HG02970 (cell line): ENCODE measurements at regions not wholly inside any gene's neighbourhood (a gene's known extent, or its start where the extent isn't known, plus 50 kb on each side); places are given as distances from the start of the nearest gene placed in this dataset.
"Not testable (repeated sequence)": the region's sequence is repeated elsewhere in the genome, so short reads cannot be mapped to it uniquely, and the experiment has no call there.

ENCODE experiments used
- ATAC-seq: cut with Tn5 transposase; IDR thresholded peaks from one replicate; pipeline ENCODE4 v1.9.1; 2021; ENCODE audit warnings: mild to moderate bottlenecking, moderate library complexity, moderate number of reproducible peaks; ENCODE audit not compliant: unreplicated experiment, low FRiP score

DNA sequence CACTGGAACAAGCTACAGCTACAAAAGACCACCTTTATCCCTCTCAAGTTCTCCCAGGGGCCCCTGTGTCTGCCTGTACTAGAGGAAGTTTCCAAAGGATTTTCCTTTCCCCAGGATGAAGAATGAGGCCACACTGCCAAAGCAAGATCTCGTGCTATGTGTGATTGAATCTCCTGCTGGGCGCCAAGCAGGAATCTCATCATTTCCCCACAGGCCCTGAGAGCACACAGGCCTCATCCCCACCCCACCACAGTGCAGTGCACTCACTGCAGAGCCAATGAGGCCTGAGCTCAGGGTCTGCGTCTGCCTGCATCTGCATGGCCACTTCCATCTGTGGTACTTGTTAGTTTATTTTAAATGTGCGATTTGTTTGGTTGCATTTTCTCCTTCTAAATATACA lies 387.4 kb upstream of the ASIC2 start:
- ATAC-seq: no peak

DNA sequence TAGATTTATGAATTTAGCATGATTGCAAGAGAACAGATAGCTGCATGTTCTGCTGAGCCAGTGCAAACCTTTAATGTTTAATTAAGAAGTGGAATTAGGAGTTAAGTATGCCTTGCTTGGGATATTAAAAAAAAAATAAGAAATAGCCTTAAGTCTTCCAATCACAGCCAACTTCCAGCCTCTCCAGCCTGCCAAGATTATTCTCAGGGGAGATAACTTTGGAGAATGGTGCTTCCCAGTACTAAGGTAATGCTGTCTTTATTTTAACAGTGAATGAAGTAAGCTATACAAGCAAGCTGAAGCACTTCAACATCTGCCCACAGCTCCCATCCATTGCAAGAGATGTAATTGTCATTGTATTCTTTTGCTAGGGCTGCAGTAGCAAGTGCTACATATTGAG lies 389.5 kb upstream of the ASIC2 start:
- ATAC-seq: no peak

DNA sequence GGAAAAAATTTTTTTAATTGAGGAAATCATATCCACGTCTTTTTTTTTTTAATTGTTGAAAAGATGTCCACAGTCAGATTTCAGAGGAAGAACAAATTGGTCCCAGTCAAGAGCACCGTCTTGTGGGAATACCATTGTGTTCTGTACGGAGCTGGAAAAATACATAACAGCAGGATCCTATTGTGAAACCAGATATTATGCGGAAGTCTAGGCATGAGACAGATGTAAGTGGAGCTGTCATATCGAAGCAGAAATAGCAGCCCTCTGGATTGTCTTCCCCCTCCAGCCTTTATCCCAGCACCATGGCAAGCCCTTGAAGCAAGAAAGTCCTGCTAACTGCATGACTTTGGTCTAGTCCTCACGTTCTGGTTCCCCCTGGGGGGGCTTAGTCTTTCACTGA lies 391.6 kb upstream of the ASIC2 start:
- ATAC-seq: no peak

DNA sequence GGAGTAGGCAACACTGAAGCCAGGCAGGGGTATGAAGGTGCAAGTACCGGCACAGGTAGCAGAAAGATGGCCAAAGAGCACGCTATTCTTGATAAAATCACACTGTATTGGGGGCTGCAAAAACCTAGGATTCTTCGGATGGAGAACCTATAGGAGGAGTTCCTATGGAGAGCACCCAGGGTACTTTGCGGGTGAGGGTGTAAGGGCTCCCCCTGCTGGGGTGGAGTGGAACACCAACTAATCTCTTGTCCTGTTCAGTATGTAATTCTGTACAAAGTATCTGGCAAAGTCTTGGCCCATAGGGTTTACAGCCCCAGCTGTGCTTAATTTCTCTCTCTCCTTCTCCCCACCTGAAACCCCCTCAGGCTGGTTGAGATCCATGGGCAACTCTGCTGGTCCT lies 393.1 kb upstream of the ASIC2 start:
- ATAC-seq: no peak

DNA sequence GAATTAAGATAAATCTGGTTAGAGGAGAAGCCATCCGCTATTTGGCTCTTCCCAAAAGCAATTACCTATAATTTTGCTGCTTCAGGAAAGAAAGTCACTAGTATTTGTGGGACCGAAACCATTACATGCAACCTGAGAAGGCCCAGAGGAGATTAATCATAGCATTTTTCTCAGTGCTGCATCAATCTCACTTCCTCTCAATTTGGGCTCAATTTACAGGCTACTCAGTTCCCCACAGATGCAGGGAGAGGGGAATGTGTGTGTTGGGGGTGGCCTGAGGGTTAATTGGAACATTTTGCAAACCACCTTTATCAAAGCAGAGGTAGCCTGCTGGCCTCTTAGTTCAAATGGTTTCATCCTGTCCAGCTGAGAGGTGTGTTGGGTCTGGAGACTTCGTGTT lies 394.7 kb upstream of the ASIC2 start:
- no peak for ATAC-seq

DNA sequence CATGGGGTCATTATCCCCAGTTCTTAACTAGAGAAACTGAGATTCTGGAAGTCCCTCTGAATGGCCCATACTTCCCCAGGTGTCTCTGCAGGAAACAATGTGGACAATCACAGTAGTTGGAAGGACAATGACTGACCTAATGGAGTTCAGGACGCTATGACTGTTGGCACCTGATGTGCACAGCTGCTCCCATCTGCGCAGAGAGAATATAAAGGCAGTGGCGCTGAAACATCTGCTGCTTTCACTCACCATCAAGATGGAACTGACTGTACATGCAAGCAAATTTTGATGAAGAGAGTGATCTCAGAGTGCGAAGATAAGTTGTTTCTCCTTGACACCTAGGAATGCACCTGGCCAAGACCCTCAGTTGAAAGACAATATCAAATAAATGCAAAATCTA lies 395.7 kb upstream of the ASIC2 start:
- no peak for ATAC-seq

DNA sequence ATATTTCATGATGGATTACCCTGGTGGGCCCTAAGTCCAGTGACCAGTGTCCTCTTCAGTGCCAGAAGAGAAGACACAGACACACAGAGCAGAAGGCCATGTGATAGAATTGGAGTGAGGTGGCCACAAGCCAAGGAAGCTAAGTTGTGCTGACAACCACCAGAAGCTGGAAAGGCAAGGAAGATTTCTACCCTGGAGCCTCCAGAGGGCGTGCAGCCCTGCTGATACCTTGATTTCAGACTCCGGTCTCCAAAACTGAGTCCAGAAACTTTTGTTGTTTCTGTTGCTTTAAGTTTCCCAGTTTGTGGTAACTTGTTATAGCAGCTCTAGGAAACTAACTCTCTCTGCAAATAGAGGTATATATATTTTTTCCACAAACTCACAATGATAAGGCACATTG lies 396.6 kb upstream of the ASIC2 start:
- no peak for ATAC-seq

DNA sequence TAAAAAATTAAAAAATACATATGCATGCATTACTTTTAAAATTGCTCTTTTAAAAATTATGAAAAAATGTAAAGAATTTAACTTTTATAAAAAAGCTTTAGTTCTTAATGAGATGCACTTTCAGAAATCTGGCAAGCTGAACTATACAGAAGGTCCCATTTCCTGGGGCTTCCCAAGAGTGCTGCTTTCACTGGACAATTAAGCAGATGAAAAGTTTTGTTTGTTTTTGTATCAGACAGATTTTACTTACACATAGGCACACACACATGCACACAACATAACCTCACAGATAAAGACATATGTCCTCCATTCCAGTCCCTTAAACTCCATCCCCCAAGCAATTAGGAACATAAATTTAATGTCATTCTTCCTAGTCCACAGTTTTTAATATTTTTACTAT lies 402.3 kb upstream of the ASIC2 start:
- no peak for ATAC-seq

DNA sequence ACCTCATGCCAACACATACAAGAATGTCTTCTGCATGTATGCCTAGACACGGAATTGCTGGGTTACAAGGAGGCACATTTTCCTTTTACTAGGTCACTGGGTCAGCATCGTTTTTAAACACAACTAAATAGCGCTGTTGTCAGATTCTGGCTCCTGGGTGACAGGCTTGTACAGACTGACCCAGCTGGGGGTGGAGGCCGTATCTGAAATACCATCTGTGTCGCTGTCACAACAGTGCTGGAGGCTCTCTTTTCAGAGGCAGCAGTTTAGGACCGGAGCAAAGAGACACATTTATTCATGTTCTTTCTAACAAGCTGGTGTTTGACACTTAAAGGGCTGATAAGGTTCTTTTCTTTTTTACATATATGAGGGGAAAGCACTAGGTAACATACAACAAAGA lies 403.0 kb upstream of the ASIC2 start:
- ATAC-seq: no peak

DNA sequence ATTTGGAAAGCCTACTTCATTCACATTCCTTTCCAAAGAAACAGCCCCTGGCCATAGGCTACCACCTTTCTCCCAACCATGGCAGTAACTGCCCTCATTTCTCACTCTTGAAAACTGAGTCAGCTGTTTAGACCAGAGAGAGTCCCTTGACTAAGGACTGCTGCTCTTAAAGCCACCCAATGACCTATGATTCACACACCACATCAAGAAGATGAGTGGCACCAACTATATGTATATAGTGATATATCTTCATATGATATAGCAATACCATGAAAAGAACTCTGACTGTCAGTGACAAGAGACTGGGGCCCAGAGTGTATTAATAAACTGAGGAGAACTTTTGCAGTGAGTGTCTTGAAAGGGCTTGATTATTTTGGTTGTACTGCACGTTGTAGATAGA lies 404.5 kb upstream of the ASIC2 start:
- no peak for ATAC-seq

DNA sequence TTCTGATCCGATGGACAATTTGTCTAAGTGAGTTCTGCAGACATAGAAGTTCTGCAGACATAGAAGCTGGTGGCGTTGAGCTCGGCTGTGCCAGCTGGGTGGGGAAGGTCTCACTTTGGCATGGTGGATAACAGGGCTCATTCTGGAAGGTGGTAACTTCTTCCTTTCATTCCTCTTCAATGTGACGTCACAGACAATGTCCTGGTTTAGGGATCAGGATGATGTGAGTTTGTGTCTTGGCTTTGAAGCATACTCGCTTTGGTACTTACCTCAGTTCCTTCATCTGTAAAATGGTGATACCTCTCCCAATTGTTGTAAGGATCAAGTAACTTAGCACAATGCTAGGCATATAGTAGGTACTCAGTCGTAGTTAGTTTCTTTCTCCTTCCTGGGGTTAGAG lies 408.8 kb upstream of the ASIC2 start:
- ATAC-seq: no peak

DNA sequence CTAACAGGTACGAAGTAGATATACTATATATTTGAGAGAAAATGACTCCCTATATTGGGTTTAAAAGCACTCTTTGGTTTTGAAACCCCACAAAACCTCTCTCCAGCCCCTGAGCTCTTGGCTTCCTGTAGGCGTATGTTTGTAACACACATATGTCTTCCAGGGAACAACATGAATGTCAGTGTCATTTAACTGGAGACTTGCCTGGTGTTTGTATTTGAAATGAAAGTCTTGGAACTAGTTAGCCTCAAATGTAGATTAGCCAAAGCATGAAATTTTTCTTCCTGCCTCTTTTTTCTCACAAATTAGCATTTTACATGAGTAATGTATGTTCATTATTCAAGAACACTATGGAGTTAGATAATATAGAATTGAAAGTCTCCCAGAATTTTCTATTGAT lies 411.8 kb upstream of the ASIC2 start:
- ATAC-seq: no peak

DNA sequence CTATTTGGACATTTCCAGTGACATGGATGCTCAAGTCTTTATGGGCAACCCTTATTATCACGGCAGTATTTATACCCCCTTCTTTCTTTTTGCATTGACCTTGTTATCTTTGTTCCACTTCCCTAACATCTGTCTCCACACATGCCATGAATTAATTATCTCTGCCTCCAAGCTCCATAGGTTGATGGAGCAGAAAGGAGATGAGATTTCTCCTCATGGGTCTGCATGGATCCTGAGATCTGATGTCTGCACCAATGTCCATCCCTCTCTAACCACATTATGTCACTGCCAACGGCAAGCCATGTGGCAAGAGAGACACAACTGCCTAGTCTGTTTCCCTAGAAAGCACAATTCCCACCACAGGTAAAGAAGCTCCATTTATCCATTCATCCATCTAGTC lies 416.8 kb upstream of the ASIC2 start:
- ATAC-seq: no peak

DNA sequence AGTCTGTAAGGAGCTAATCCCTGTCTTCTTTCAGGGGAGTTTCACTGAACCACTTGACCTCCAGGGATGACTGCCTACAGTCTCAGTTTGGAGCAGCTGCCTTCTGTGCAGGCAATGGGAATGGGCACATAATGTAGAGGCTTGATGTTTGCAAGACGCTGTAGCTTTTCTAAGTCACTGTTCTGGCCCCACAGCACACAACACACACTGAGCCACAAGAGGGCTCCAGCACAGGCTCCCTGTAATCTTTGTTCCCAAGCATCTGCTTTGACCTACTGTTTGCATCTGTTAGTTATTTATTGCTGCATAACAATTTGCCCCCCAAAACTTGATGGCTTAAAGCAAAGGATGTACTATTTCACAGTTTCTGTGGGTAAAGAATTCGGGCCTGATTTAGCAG lies 419.0 kb upstream of the ASIC2 start:
- no peak for ATAC-seq

DNA sequence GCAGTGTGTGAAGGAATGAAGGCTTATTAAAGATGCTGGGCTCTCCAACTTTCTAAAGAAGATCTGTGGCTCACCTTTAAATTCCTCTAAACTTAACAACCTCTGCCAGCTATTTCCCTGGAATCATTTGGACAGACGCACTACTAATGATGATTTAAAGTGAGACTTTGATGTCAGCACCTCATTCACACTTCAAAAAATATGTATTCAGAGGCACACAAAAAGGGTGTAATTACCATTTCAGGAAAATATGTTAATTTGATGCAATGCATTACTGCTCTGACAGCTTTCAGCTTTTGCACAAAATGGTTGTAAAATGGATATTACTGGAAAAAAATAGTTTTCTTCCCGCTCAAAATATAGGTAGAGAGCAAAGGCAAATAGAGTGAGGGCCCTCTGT lies 423.9 kb upstream of the ASIC2 start:
- no peak for ATAC-seq

DNA sequence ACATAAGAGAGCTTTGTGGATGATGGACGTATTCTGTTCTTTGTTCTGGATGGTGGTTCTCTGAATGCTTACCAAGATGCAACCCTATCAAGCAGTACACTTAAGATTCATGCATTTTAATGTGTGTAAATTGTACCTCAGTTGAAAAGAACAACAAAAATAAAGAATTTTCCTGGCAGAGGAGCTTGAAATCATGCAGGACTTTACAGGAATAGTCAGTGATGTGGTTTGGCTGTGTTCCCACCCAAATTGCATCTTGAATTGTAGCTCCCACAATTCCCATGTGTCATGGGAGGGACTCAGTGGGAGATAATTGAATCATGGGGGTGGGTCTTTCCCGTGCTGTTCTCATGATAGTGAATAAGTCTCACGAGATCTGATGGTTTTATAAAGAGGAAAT lies 430.6 kb upstream of the ASIC2 start:
- ATAC-seq: not testable (repeated sequence)

DNA sequence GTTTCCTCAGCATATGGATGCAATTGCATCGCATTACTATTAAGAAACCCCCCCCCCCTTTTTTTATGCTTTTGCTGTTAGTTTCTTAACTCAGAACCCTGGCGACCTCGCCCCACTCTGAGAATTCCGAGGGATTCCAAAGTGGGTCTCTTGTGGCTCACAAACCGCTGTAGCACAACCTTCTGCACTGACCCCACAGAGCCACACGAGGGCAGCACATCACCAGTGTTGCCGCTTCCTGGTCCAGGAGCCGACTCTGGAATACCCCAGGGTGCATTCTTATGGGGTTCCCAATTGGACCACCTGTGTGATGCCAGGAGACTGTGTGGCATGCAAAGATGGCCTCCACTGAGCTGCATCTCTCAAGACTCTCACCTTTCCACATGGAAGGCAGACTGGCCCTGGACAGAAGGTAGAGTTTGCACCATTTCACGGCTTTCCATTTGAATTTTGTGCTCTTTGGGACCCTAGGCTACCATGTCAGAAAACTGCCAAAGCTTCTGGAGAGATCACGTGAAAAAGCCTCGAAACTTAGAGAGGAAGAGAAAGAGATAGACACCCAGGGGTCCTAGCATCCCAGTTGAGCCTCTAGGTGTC lies 432.7 kb upstream of the ASIC2 start:
- ATAC-seq: no peak

DNA sequence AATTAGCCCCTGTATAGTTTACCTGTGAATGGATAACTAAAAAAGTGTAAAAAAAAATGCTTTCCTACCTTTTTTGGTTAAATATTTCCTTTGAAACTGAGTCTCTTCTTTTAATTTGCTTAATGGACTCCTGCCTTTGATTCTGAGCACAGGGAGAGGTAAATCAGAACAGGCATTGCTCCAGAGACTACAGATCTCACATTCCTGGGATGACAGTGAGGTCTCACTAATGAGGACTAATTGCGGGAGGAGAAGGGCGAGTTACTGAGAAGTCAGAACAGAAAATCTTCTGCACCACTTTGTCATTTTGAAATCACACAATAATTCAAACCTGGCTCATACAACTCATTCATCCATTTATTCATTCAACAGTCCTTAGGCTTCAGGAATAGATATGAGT lies 437.0 kb upstream of the ASIC2 start:
- ATAC-seq: no peak

DNA sequence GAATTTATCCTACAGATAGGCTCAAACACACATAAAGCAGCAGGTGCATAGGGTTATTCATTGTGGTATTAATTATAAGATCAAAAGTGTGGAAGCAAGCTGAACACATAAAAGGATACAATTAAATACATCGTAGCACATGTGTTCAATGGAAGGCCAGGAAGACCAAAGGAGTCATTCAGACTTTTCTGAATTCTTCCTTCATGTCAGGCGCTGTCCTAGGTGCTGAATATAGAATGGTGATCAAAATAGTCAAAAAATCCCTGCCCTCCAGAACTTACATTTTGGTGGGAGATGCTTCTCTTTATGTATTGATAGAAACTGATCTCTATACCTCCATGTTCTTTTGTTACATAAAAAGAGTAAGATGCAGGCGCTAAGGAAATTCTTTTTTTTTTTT lies 439.0 kb upstream of the ASIC2 start:
- ATAC-seq: no peak

DNA sequence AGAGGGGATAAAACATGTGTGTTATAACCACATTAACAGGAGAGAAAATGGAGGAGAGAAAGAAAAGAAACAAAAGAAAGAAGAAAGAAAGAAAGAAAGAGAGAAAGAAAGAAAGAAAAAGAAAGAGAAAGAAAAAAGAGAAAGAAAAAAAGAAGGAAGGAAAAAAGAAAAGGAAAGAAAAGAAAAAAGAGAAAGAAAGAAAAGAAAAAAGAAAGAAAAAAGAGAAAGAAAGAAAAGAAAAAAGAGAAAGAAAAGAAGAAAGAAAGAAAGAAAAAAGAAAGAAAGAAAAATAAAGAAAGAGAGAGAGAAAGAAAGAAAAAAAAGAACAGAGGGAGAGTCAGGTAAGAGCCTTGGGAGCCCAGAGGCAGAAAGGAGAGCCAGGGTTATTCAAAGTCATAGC lies 446.6 kb upstream of the ASIC2 start:
- ATAC-seq: no peak

DNA sequence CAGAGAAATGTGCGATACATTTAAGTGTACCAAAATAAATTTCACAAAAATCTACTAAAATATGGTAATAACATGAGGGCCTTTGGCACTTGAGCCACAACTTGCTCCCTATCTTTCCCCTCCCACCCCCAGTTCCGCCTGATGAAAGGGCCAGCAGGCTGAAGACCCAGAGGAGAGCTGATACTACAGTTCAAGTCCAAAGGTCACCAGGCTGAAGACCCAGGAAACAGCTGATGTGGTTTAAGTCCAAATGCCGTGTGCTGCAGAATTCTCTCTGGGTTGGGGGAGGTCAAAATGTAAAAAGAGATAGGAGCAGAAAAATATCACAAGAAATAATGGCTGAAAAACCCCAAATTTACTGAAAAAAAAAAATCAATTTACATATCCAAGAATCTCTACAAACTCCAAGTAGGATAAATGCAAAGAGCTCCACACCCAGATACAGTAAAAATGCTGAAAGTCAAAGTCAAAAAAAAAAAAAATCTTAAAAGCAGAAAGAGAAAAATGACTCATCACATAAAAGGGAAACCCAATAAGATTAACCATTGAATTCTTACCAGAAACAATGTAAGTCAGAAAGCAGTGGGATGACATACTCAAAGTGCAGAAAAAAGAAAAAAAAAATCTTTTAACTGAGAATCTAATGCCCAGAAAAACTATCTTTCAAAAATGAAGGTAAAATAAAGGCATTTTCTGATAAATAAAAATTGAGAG lies 452.1 kb upstream of the ASIC2 start:
- no peak for ATAC-seq

DNA sequence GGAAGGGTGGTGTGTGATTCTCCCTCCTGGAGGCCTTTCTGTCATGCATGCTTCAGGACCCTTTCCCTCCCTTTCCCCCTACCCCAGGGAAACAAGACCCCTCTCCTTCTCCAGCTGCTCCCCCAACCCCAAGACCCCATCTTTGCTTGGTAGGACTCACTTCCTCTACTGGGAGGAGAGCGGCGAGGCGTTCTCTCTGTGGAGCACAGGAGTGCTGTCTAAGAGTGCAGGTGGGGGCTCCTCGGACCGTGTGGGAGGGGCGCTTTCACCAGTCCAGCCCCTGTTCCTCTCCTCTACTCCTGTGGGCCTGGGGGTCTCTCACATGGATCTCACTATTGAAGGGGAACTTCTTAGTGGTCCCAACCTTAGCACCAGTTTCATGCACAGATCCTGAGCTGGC lies 456.1 kb upstream of the ASIC2 start:
- no peak for ATAC-seq
